Loucy (cell line): ENCODE measurements at regions not wholly inside any gene's neighbourhood (a gene's known extent, or its start where the extent isn't known, plus 50 kb on each side); places are given as distances from the start of the nearest gene placed in this dataset.

ENCODE experiments used
- EZH2phosphoT487 ChIP-seq: fragments of 200-600 bp; IDR thresholded peaks from 2 replicates; pipeline ENCODE4 v1.6.1; 2018; ENCODE audit warnings: antibody characterized with exemption, mild to moderate bottlenecking, moderate library complexity, borderline replicate concordance
- TF ChIP-seq, protein P1 (sequence below): fragments of 200-600 bp; sonication (generic); conservative IDR thresholded peaks from 2 replicates; pipeline ENCODE4 v1.5.1; 2014; ENCODE audit warnings: mild to moderate bottlenecking, antibody characterized with exemption, low read length

DNA sequence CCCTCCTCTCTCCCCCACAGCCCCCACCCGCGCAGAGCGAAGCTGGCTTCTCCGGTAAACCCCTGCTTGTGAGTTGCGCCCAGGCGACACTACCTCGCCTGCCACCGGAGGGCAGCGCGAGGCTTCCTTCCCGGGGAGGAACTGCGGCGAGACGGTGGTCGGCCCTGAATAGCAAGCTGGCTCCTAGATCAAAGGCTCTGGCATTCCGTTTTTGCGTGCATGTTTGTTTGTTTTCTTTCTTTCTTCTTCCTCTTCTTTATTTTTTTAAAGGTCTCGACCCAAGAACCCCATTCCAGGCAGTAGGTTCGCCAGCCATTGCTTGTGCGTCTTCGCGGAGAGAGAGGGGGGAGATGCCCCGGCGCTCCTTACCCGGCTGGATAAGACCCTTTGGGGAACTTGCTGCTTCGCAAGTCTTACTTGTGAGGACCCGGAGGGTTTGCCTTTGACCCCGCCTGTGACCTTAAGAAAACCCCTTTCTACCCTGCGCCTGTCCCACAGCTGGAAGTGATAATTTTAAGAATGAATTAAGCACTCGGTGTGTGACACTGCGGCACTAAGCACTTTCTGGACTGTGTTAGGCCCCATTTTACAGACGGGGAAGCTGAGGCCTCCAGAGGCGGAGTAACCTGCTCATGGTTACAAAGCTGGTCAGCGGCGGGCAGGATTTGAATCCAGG, 92.7 kb upstream of the SIRPA start:
- TF ChIP-seq, protein P1, sequence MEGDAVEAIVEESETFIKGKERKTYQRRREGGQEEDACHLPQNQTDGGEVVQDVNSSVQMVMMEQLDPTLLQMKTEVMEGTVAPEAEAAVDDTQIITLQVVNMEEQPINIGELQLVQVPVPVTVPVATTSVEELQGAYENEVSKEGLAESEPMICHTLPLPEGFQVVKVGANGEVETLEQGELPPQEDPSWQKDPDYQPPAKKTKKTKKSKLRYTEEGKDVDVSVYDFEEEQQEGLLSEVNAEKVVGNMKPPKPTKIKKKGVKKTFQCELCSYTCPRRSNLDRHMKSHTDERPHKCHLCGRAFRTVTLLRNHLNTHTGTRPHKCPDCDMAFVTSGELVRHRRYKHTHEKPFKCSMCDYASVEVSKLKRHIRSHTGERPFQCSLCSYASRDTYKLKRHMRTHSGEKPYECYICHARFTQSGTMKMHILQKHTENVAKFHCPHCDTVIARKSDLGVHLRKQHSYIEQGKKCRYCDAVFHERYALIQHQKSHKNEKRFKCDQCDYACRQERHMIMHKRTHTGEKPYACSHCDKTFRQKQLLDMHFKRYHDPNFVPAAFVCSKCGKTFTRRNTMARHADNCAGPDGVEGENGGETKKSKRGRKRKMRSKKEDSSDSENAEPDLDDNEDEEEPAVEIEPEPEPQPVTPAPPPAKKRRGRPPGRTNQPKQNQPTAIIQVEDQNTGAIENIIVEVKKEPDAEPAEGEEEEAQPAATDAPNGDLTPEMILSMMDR: peak; percentile 82
- TF ChIP-seq EZH2phosphoT487: no peak
